Transverse colon (tissue), 4 donors: ENCODE measurements at regions not wholly inside any gene's neighbourhood (a gene's known extent, or its start where the extent isn't known, plus 50 kb on each side); places are given as distances from the start of the nearest gene placed in this dataset.

Source experiments
- DNase-seq: peaks from one replicate; pipeline ENCODE4 v3.0.0-alpha.2; 2019
- H3K27ac ChIP-seq, 4 donors: fragments of 200-600 bp; sonication (generic); 2 replicates each; pipeline ENCODE4 v1.5.1; 2016 to 2018; ENCODE audit warnings: inconsistent platforms in 4 of 4
- H3K27me3 ChIP-seq: fragments of 200-600 bp; sonication (generic); 2 replicates; pipeline ENCODE4 v1.5.1; 2017; ENCODE audit warnings: inconsistent platforms
- H3K36me3 ChIP-seq, 4 donors: fragments of 200-600 bp; sonication (generic); 2 replicates each; pipeline ENCODE4 v1.5.1; 2017 to 2019; ENCODE audit warnings: inconsistent platforms in 4 of 4
- H3K4me1 ChIP-seq, 4 donors: fragments of 200-600 bp; sonication (generic); 2 replicates each; pipeline ENCODE4 v1.5.1; 2017 to 2020; ENCODE audit warnings: inconsistent platforms in 4 of 4
- H3K4me3 ChIP-seq, 4 donors: fragments of 200-600 bp; sonication (generic); 1 replicate in 1 of 4; 2 replicates in 3 of 4; pipeline versions ENCODE4 v1.5.1 to v1.6.1; 2017 to 2019; ENCODE audit warnings: inconsistent platforms in 4 of 4
- H3K9me3 ChIP-seq, 2 donors: fragments of 200-600 bp; sonication (generic); 2 replicates each; pipeline ENCODE4 v1.5.1; 2017 to 2019; ENCODE audit warnings: inconsistent platforms in 2 of 2
- EP300 ChIP-seq: sonication (generic); formaldehyde crosslinking; IDR thresholded peaks from one replicate; pipeline ENCODE4 v1.6.1; 2017; ENCODE audit warnings: antibody characterized with exemption, low read depth
- POLR2A ChIP-seq: fragments of 450-650 bp; IDR thresholded peaks from one replicate; pipeline ENCODE4 v1.6.1; 2016; ENCODE audit warnings: antibody characterized with exemption, mild to moderate bottlenecking, moderate library complexity
- POLR2AphosphoS5 ChIP-seq, 3 donors: sonication (generic); formaldehyde crosslinking; IDR thresholded peaks; one replicate each; pipeline ENCODE4 v1.6.1; 2016; ENCODE audit warnings: antibody characterized with exemption in 3 of 3
- WGBS, 2 donors: methylation state at CpG; one replicate each; pipeline ENCODE4 v1.1.5; 2018; ENCODE audit warnings: low coverage in 1 of 2; 5-methylcytosine and 5-hydroxymethylcytosine counted together
- in situ Hi-C, 4 donors: fragments of 200-750 bp; cut with MboI; loops; one replicate each; pipeline versions ENCODE4 v1.15.0 to v1.15.1; 2017; ENCODE audit warnings: low sequenced_read_pairs in 3 of 4, low pct_ligation_motif_present in 1 of 4, low pct_unique_long_range_greater_than_20kb in 1 of 4
- intact Hi-C: fragments of 100-400 bp; cut with DNase I; formaldehyde crosslinking; loops from one replicate; pipeline ENCODE4 v1.15.1; 2023; ENCODE audit warnings: low total_unique reads
- TF ChIP-seq, protein P1 (sequence below), 5 experiments: fragments of 200-600 bp in 3 of 5; fragments of 450-650 bp in 2 of 5; sonication (generic) in 3 of 5; IDR thresholded peaks; 1 replicate in 2 of 5; 2 replicates in 3 of 5; pipeline ENCODE4 v1.5.1; 2016 to 2017; ENCODE audit warnings: antibody characterized with exemption in 5 of 5, inconsistent platforms in 3 of 5, mild to moderate bottlenecking in 2 of 5, moderate library complexity in 1 of 5

DNA sequence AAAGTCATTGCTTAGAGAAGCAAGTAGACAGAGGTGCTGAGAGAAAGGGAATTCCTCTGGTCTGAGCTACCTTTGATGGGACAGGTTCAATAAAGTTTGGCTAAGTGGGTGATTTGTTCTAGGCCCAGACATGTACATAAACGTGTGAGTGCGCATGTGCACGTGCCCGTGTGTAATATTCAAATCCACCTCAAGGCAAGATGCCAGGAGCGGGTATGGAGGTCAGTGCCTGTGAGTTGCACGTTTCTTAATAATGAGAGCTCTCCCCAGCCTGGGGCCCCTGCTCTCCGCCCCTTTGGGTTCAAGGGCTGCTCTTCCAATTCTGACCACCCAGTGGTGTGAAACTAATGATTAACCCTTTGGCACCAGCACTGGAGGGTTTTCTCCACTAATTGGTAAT, 53.8 kb upstream of the LMO4 start:
- Histone ChIP-seq H3K4me1 (no peaks in the 10 kb centered on the region), H3K4me3 (no peak overlapping the region), H3K27me3 (no peaks in the 10 kb centered on the region), H3K27ac (no peak overlapping the region), H3K36me3 (no peaks in the 10 kb centered on the region), H3K9me3 (no peaks in the 10 kb centered on the region)
- DNase-seq, result no peak
- in situ Hi-C loops (loop anchor here in 2 of 4 donors (25.0 kb wide), 2 partner anchors 687 to 787 kb away; no protein-coding TSS in a partner anchor), intact Hi-C loops (no loop called here)
- WGBS, 2 donors, result 76% methylated on average over 7 of the region's 7 CpGs; no CpG with 5 or more reads in 1 of the 2 donors
- TF ChIP-seq POLR2A (no peak), EP300 (no peak), POLR2AphosphoS5 (IDR thresholded peaks at IDR 0.05) (no peak)
- TF ChIP-seq, protein P1, sequence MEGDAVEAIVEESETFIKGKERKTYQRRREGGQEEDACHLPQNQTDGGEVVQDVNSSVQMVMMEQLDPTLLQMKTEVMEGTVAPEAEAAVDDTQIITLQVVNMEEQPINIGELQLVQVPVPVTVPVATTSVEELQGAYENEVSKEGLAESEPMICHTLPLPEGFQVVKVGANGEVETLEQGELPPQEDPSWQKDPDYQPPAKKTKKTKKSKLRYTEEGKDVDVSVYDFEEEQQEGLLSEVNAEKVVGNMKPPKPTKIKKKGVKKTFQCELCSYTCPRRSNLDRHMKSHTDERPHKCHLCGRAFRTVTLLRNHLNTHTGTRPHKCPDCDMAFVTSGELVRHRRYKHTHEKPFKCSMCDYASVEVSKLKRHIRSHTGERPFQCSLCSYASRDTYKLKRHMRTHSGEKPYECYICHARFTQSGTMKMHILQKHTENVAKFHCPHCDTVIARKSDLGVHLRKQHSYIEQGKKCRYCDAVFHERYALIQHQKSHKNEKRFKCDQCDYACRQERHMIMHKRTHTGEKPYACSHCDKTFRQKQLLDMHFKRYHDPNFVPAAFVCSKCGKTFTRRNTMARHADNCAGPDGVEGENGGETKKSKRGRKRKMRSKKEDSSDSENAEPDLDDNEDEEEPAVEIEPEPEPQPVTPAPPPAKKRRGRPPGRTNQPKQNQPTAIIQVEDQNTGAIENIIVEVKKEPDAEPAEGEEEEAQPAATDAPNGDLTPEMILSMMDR (IDR thresholded peaks at IDR 0.05), result no peak

DNA sequence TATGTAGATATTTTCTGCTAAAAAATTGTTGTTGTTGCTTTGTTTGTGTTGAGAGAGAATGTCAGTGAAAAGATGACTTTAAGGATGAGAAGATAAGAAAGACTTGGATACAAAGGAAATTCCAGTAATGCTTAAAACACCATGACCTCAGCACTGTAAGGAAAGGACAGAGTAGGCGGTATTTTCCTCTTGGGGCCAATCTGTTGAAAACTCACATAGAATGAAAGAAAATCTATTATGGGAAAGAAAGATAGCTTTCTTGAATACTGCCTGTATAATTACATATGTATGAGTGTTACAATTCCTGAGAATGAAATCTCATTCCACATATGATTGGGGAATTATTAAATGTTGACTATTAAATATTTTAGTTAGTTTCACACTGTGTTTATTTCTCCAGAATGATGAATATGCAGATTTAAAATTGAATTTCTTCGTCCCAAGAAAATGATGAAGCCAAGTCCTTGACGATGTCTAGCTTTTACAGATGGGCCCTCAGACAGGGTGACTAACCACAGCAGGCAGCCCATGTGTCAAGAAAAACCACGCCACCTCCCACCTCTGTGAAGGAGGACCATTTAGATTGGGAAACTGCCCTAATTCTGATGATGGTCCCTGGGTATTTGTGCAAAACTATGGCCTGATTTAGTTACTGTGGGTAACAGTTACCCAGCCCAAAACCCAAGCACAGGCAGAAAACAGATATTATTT, 49.7 kb upstream of the LMO4 start:
- DNase-seq, result no peak
- Histone ChIP-seq H3K4me1 (no peaks in the 10 kb centered on the region), H3K27ac (no peak overlapping the region), H3K9me3 (no peaks in the 10 kb centered on the region), H3K27me3 (no peaks in the 10 kb centered on the region), H3K4me3 (no peak overlapping the region), H3K36me3 (no peaks in the 10 kb centered on the region)
- TF ChIP-seq, protein P1 (IDR thresholded peaks at IDR 0.05), result no peak
- TF ChIP-seq POLR2AphosphoS5 (IDR thresholded peaks at IDR 0.05) (no peak), POLR2A (no peak), EP300 (no peak)
- WGBS, 2 donors, result 61 to 79% methylated on average over 4 of the region's 4 CpGs
- in situ Hi-C loops, result loop anchor here in 2 of 4 donors (25.0 kb wide), 2 partner anchors 683 to 783 kb away; no protein-coding TSS in a partner anchor
- intact Hi-C loops, result no loop called here
